ENCODE measurements at regions not wholly inside any gene's neighbourhood (a gene's known extent, or its start where the extent isn't known, plus 50 kb on each side); places are given as distances from the start of the nearest gene placed in this dataset.

GRCh38 chr6:50353603-50354002 lies 303.9 kb upstream of the DEFB112 start:
- Histone ChIP-seq H3K14ac (replicated peaks; ENCODE audit: low read depth, low read length) (no peak overlapping the region), H3K4me3 (ENCODE audit: insufficient read depth, low read depth, low read length) (no peak overlapping the region), H4K20me1 (ENCODE audit: insufficient read depth, low read length) (no peaks in the 10 kb centered on the region), H3K18ac (ENCODE audit: low read depth, low read length) (no peak overlapping the region), H3K27ac (ENCODE audit: insufficient read depth, low read length) (no peak overlapping the region), H3K36me3 (ENCODE audit: control insufficient read depth, insufficient read depth, low read length) (no peaks in the 10 kb centered on the region), H2BK20ac (ENCODE audit: low read depth, low read length) (no peak overlapping the region), H3K56ac (ENCODE audit: extremely low read depth, insufficient read depth, low read length) (no peak overlapping the region), H3K9me1 (ENCODE audit: insufficient read depth, low read length) (no peaks in the 10 kb centered on the region), H3K4me1 (ENCODE audit: control insufficient read depth, insufficient read depth, low read length) (no peaks in the 10 kb centered on the region), H2BK5ac (ENCODE audit: low read depth, low read length, poor library complexity, severe bottlenecking) (no peak overlapping the region), H2AK9ac (replicated peaks; ENCODE audit: low read depth, low read length, poor library complexity) (no peak overlapping the region), H2BK15ac (ENCODE audit: low read depth, low read length) (no peak overlapping the region), H2BK120ac (ENCODE audit: low read depth, low read length) (no peak overlapping the region), H3K27me3 (ENCODE audit: control insufficient read depth, insufficient read depth, low read length) (no peaks in the 10 kb centered on the region), H3K23ac (ENCODE audit: low read depth, low read length) (no peak overlapping the region), H4K5ac (ENCODE audit: low read depth, low read length) (no peak overlapping the region), H3K4me2 (ENCODE audit: low read depth, low read length) (no peak overlapping the region), H4K8ac (ENCODE audit: low read depth in 2 of 2, low read length in 2 of 2) (no peak overlapping the region), H3K79me1 (ENCODE audit: low read depth in 1 of 2, low read length in 2 of 2) (no peaks in the 10 kb centered on the region), H2AK5ac (ENCODE audit: low read depth, low read length) (no peak overlapping the region), H2AFZ (replicated peaks; ENCODE audit: low read length, poor library complexity) (no peak overlapping the region), H3K9ac (ENCODE audit: low read depth, low read length) (no peak overlapping the region), H3K9me3 (ENCODE audit: control insufficient read depth, insufficient read depth, low read length) (peaks cover 6% of the 10 kb centered on the region; the same call in 1 of the 2 replicates), H4K91ac (ENCODE audit: insufficient read depth, low read depth, low read length) (no peak overlapping the region), H3K4ac (ENCODE audit: low read depth, low read length) (no peak overlapping the region)
- BruUV-seq (replicated peaks): no TSS peak
- intact Hi-C loops (cut with micrococcal nuclease) (no loop called here), in situ Hi-C loops (cut with MboI; ENCODE audit: low sequenced_read_pairs) (no loop called here), dilution Hi-C loops (cut with HindIII; ENCODE audit: low sequenced_read_pairs, unreplicated experiment) (no loop called here)
- TF ChIP-seq RFX5 (IDR thresholded peaks at IDR 0.05; ENCODE audit: low read depth, low read length): no peak
- TF ChIP-seq BHLHE40 (IDR thresholded peaks at IDR 0.05; ENCODE audit: low read depth, low read length): no peak
- no peak for TF ChIP-seq CHD1 (IDR thresholded peaks at IDR 0.05; ENCODE audit: low read depth, low read length)
- TF ChIP-seq MXI1 (IDR thresholded peaks at IDR 0.05; ENCODE audit: borderline replicate concordance, low read depth, low read length): no peak
- TF ChIP-seq MAZ (IDR thresholded peaks at IDR 0.05; ENCODE audit: borderline replicate concordance, low read depth, low read length): no peak
- TF ChIP-seq FOS (IDR thresholded peaks at IDR 0.05; ENCODE audit: low read depth, low read length): no peak
- TF ChIP-seq USF2 (IDR thresholded peaks at IDR 0.05; ENCODE audit: low read depth, low read length): no peak
- no peak for TF ChIP-seq ELK1 (IDR thresholded peaks at IDR 0.05; ENCODE audit: borderline replicate concordance, low read depth, low read length)
- no peak for TF ChIP-seq RAD21 (IDR thresholded peaks at IDR 0.05; ENCODE audit: low read length)
- TF ChIP-seq NFE2L2 (IDR thresholded peaks at IDR 0.05; ENCODE audit: low read depth, low read length): no peak
- no peak for TF ChIP-seq CEBPB (IDR thresholded peaks at IDR 0.05; ENCODE audit: low read depth, low read length)
- no peak for TF ChIP-seq RCOR1 (IDR thresholded peaks at IDR 0.05; ENCODE audit: insufficient replicate concordance, low read length)
- TF ChIP-seq MAFK (IDR thresholded peaks at IDR 0.05; ENCODE audit: low read depth, low read length): no peak
- ChIA-PET POLR2A (ENCODE audit: unreplicated experiment) (no interaction called here), CTCF (no interaction called here)
- WGBS, 2 experiments (ENCODE audit: extremely low coverage in 2 of 2, insufficient read length in 1 of 2): no CpG with 5 or more reads among the region's 1 CpG
- ATAC-seq (ENCODE audit: low read depth) (no peak), DNase-seq (no peak)
